ENCODE measurements at regions not wholly inside any gene's neighbourhood (a gene's known extent, or its start where the extent isn't known, plus 50 kb on each side); places are given as distances from the start of the nearest gene placed in this dataset.
A peak's percentile ranks its signal among the peaks of the same experiment; 100 is the strongest.

GRCh38 chr17:52389632-52390031, 231.1 kb upstream of the CA10 start:
- no peak for TF ChIP-seq CTCF (IDR thresholded peaks at IDR 0.05)
- peak overlapping the region; percentile 3 to 21 for H3K4me3 ChIP-seq
- DNase-seq (no peak), ATAC-seq (peak; percentile 70)
- intact Hi-C loops (cut with DNase I), result no loop called here
- no peaks in the 10 kb centered on the region for H3K9me3 ChIP-seq
- H3K27ac ChIP-seq, result no peak overlapping the region
- no peaks in the 10 kb centered on the region for H3K36me3 ChIP-seq
- H3K27me3 ChIP-seq, result no peaks in the 10 kb centered on the region
- no peaks in the 10 kb centered on the region for H3K4me1 ChIP-seq

GRCh38 chr17:52388941-52389340, 230.4 kb upstream of the CA10 start:
- Histone ChIP-seq H3K4me1 (no peaks in the 10 kb centered on the region), H3K9me3 (no peaks in the 10 kb centered on the region), H3K27me3 (no peaks in the 10 kb centered on the region), H3K36me3 (no peaks in the 10 kb centered on the region), H3K27ac (no peak overlapping the region), H3K4me3 (no peak overlapping the region)
- intact Hi-C loops (cut with DNase I), result no loop called here
- TF ChIP-seq CTCF (IDR thresholded peaks at IDR 0.05), result no peak
- DNase-seq, result no peak
- no peak for ATAC-seq

- Histone ChIP-seq H3K4me3 (no peak overlapping the region), H3K9me3 (no peaks in the 10 kb centered on the region), H3K4me1 (no peaks in the 10 kb centered on the region), H3K27ac (no peak overlapping the region), H3K36me3 (no peaks in the 10 kb centered on the region), H3K27me3 (no peaks in the 10 kb centered on the region)
- no peak for ATAC-seq
- intact Hi-C loops (cut with DNase I), result no loop called here
- no peak for DNase-seq
- no peak for TF ChIP-seq CTCF (IDR thresholded peaks at IDR 0.05)
These were observed 226.2 kb upstream of the CA10 start for GRCh38 chr17:52384695-52385094.

GRCh38 chr17:52383493-52384100, 225.1 kb upstream of the CA10 start:
- Histone ChIP-seq H3K27me3 (no peaks in the 10 kb centered on the region), H3K4me3 (no peak overlapping the region), H3K36me3 (no peaks in the 10 kb centered on the region), H3K9me3 (no peaks in the 10 kb centered on the region), H3K4me1 (no peaks in the 10 kb centered on the region), H3K27ac (no peak overlapping the region)
- ATAC-seq (peak; percentile 96), DNase-seq (peak in 2 of 4 donors; percentile 14 to 58)
- intact Hi-C loops (cut with DNase I), result no loop called here
- peak; percentile 39 to 58 for TF ChIP-seq CTCF (IDR thresholded peaks at IDR 0.05)

GRCh38 chr17:52378860-52379259, 220.3 kb upstream of the CA10 start:
- DNase-seq, result no peak
- no peaks in the 10 kb centered on the region for H3K9me3 ChIP-seq
- no peak for ATAC-seq

More at GRCh38 chr17:52378860-52379259, 220.3 kb upstream of the CA10 start:
- H3K4me3 ChIP-seq, result no peak overlapping the region
- no peaks in the 10 kb centered on the region for H3K27me3 ChIP-seq
- TF ChIP-seq CTCF (IDR thresholded peaks at IDR 0.05), result no peak
- no peak overlapping the region for H3K27ac ChIP-seq
- H3K36me3 ChIP-seq, result no peaks in the 10 kb centered on the region
- H3K4me1 ChIP-seq, result no peaks in the 10 kb centered on the region
- intact Hi-C loops (cut with DNase I), result no loop called here

Measured in left lung (tissue), 4 donors.